BE2C (cell line): ENCODE measurements at regions not wholly inside any gene's neighbourhood (a gene's known extent, or its start where the extent isn't known, plus 50 kb on each side); places are given as distances from the start of the nearest gene placed in this dataset.

Source experiments
- DNase-seq: peaks from one replicate; pipeline ENCODE4 v3.0.0-alpha.2; 2020
- H3K27me3 ChIP-seq: fragments of 250-450 bp; sonication (Bioruptor Pico); 2 replicates; pipeline ENCODE4 v1.5.1; 2020; ENCODE audit warnings: mild to moderate bottlenecking
- H3K36me3 ChIP-seq: fragments of 250-450 bp; sonication (Bioruptor Pico); 2 replicates; pipeline ENCODE4 v1.5.1; 2020; ENCODE audit warnings: mild to moderate bottlenecking
- H3K4me1 ChIP-seq: fragments of 250-450 bp; sonication (Bioruptor Pico); 2 replicates; pipeline ENCODE4 v1.5.1; 2020
- H3K4me3 ChIP-seq: 2 replicates; pipeline ENCODE4 v1.5.1; 2011; ENCODE audit warnings: low read depth, low read length
- H3K9me3 ChIP-seq: fragments of 250-450 bp; sonication (Bioruptor Pico); 2 replicates; pipeline ENCODE4 v1.5.1; 2020
- TF ChIP-seq, protein P1 (sequence below): IDR thresholded peaks from 2 replicates; pipeline ENCODE4 v1.5.1; 2012; ENCODE audit warnings: mild to moderate bottlenecking, low read depth, low read length

DNA sequence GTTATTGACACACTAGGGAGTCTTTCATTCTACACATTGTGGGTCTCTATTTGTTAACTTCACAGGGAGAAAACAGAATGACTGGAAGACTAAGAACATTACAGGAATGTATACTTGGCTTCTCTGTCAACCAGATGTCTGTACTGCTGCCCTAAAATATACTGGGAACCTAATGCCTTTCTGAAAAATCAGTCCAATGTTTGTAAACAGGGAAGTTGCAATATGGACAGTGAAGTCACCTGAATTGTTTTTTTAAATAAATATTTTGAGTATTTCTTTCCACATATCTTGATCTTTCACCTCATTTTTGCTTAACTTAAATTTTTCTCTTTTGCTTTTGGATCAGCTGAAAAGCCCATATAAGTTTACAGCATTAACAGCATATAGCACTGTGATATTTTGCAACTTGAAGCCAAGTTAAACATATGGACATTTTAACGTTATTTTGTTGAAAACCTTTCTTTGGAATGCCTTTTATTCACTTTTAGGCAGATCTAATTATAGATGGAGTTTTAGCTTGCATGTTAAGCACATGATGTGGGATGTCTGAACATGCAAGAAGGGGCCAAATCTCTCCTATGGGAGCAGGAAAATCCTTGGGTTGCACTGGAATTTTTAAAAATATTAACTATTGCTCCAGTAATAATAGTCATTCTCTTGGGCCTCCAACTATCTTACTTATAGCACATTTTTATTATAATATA, 137.7 kb upstream of the TWIST2 start:
- DNase-seq: no peak
- no peak overlapping the region for H3K4me3 ChIP-seq
- TF ChIP-seq, protein P1, sequence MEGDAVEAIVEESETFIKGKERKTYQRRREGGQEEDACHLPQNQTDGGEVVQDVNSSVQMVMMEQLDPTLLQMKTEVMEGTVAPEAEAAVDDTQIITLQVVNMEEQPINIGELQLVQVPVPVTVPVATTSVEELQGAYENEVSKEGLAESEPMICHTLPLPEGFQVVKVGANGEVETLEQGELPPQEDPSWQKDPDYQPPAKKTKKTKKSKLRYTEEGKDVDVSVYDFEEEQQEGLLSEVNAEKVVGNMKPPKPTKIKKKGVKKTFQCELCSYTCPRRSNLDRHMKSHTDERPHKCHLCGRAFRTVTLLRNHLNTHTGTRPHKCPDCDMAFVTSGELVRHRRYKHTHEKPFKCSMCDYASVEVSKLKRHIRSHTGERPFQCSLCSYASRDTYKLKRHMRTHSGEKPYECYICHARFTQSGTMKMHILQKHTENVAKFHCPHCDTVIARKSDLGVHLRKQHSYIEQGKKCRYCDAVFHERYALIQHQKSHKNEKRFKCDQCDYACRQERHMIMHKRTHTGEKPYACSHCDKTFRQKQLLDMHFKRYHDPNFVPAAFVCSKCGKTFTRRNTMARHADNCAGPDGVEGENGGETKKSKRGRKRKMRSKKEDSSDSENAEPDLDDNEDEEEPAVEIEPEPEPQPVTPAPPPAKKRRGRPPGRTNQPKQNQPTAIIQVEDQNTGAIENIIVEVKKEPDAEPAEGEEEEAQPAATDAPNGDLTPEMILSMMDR: no peak

DNA sequence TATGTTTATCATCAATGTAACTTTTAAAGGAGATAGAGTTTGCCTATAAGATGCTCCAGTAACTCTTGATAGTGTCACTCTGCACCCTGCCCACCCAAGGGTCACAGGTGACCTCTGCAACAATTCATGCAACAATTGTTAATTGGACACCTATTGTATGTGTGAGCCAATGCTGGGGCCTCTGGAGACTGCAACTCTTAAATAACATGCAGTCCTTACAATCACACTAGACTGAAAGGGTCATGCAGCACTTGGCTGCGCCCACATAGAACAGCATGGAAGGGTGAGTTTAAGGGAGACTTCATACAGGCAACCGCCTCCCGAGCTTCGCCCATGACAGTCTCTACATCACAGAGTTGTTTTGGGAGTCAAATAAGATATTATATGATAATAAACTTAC, 137.1 kb upstream of the TWIST2 start:
- Histone ChIP-seq H3K27me3 (no peaks in the 10 kb centered on the region; the same call in 1 of the 2 replicates), H3K4me1 (no peaks in the 10 kb centered on the region), H3K4me3 (no peak overlapping the region), H3K9me3 (no peaks in the 10 kb centered on the region), H3K36me3 (no peaks in the 10 kb centered on the region)
- TF ChIP-seq, protein P1: no peak
- DNase-seq: no peak

More for the DNA sequence above, 137.7 kb upstream of the TWIST2 start:
- Histone ChIP-seq H3K9me3 (no peaks in the 10 kb centered on the region), H3K27me3 (no peaks in the 10 kb centered on the region; the same call in 1 of the 2 replicates), H3K36me3 (no peaks in the 10 kb centered on the region), H3K4me1 (no peaks in the 10 kb centered on the region)

DNA sequence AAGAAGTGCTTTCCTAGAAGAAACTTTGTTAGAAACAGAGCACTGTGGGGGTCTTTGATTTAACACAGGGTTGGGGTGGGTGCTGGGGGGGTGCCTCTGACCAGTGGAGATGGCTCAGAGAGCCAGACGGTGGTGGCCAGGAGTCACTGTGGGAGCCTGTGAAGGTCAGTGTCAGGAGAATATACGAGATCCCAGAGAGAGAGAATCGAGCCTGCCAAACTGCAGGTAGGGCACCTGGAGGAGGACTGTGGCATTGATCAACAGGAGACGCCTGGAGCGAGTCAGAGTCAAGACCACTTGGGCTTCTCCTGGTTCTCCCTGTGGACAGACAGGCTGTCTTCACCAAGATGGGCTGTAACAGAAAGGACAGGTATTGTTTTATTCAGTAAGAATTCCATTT, 136.5 kb upstream of the TWIST2 start:
- H3K4me1 ChIP-seq: no peaks in the 10 kb centered on the region
- H3K9me3 ChIP-seq: no peaks in the 10 kb centered on the region
- no peak for DNase-seq
- H3K36me3 ChIP-seq: no peaks in the 10 kb centered on the region
- TF ChIP-seq, protein P1: no peak
- no peaks in the 10 kb centered on the region; the same call in 1 of the 2 replicates for H3K27me3 ChIP-seq
- H3K4me3 ChIP-seq: no peak overlapping the region

DNA sequence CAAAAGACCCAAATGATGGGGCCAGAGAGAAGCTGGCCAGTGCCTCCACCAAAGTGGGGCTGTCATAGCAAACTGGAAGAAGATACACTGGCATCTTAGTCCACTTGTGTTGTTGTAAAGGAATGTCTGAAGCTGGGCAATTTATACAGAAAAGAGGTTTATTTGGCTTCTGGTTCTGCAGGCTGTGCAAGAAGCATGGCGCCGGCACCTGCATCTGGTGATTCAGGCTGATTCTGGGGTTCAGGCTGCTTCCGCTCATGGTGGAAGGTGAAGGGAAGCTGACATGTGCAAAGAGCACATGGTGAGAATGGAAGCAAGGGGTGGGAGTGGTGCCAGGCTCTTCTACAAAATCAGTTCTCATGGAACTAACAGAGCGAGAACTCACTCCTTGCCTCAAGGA, 135.9 kb upstream of the TWIST2 start:
- Histone ChIP-seq H3K9me3 (no peaks in the 10 kb centered on the region), H3K4me1 (no peaks in the 10 kb centered on the region), H3K4me3 (no peak overlapping the region), H3K36me3 (no peaks in the 10 kb centered on the region), H3K27me3 (no peaks in the 10 kb centered on the region; the same call in 1 of the 2 replicates)
- TF ChIP-seq, protein P1: no peak
- no peak for DNase-seq

DNA sequence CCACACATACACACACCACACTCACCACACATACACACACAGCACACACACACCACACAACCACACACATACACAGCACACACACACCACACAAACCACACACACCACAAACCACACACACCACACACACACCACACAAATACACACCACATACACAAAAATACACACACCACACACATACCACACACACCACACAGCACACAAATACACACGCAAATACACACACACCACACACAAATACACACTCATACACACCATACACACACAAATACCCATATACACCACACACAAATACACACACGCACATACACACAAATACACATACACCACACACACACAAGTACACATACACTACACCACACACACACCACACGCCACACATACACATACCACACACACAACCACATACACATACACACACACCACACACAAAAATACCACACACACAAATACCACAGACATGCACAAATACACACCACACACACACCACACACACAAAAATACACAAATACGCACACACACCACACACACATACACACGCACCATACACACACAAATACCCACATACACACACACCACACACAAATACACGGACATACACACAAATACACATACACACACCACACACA, 134.6 kb upstream of the TWIST2 start:
- Histone ChIP-seq H3K9me3 (no peaks in the 10 kb centered on the region), H3K36me3 (no peaks in the 10 kb centered on the region), H3K27me3 (no peaks in the 10 kb centered on the region; the same call in 1 of the 2 replicates), H3K4me1 (no peaks in the 10 kb centered on the region), H3K4me3 (no peak overlapping the region)
- TF ChIP-seq, protein P1: no peak
- no peak for DNase-seq

DNA sequence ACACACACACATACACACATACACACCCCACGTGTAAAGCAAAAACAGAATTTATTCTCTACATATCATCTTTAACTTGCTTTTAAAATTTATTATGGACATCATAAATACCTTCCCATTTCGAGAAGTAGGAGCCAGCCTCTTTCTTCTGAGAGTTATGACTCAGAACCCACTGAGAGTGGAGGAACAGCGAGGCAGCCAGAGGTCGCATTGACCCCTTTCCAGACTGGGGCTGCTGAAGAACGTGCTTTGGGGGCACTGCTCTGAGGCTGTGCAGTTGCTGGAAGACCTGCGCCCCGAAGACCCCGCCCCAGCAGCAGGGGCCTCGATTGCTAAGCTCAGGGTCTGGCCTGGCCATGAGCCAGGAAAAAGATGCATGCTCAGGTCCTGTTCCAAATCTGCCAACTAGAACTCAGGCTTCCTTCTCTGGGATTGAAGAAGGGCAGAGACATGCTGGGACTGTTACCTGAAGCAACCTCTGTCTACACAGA, 133.8 kb upstream of the TWIST2 start:
- no peaks in the 10 kb centered on the region for H3K36me3 ChIP-seq

More for the DNA sequence above, 133.8 kb upstream of the TWIST2 start:
- Histone ChIP-seq H3K27me3 (no peaks in the 10 kb centered on the region; the same call in 1 of the 2 replicates), H3K4me3 (no peak overlapping the region), H3K9me3 (no peaks in the 10 kb centered on the region), H3K4me1 (no peaks in the 10 kb centered on the region)
- no peak for DNase-seq
- TF ChIP-seq, protein P1: no peak
